C4-2B (cell line): ENCODE measurements at regions not wholly inside any gene's neighbourhood (a gene's known extent, or its start where the extent isn't known, plus 50 kb on each side); places are given as distances from the start of the nearest gene placed in this dataset.

Experiments
- CTCF ChIP-seq: fragments of 450-650 bp; conservative IDR thresholded peaks from 2 replicates; pipeline ENCODE4 v1.5.1; 2017; ENCODE audit warnings: mild to moderate bottlenecking
- ZFX ChIP-seq: fragments of 450-650 bp; IDR thresholded peaks from 2 replicates; pipeline ENCODE4 v1.6.1; 2017

- TF ChIP-seq CTCF, result no peak
- TF ChIP-seq ZFX, result no peak
Observed at GRCh38 chr9:134216961-134217360, 52.6 kb upstream of the RNU6ATAC start.
